IMR-90 (cell line): ENCODE measurements at regions not wholly inside any gene's neighbourhood (a gene's known extent, or its start where the extent isn't known, plus 50 kb on each side); places are given as distances from the start of the nearest gene placed in this dataset.
A peak's percentile ranks its signal among the peaks of the same experiment; 100 is the strongest.

Experiments used
- ATAC-seq: fragments of 200-7000 bp; cut with Tn5 transposase; 2 replicates; pipeline ENCODE4 v1.9.1; 2020; ENCODE audit warnings: low read depth, mild to moderate bottlenecking, moderate library complexity
- BruUV-seq: library from RNA; stranded (reverse); fragments of 400-500 nt; replicated peaks from 2 replicates; lab custom pipeline; 2021; lab: Mats Ljungman, UMichigan
- CTCF ChIA-PET: fragments of 300-600 bp; formaldehyde crosslinking; extraction: SDS; loops from one replicate; lab custom pipeline; 2021; ENCODE audit warnings: antibody characterized with exemption; lab: Yijun Ruan, JAX
- POLR2A ChIA-PET: fragments of 300-600 bp; sonication (Branson Sonifier 250); formaldehyde crosslinking; loops from one replicate; lab custom pipeline; 2022; ENCODE audit warnings: antibody characterized with exemption; ENCODE audit not compliant: unreplicated experiment; lab: Charles Lee
- DNase-seq: peaks from one replicate; pipeline ENCODE4 v3.0.0; 2013
- H2AFZ ChIP-seq: replicated peaks from 2 replicates; pipeline ENCODE3; 2013; ENCODE audit warnings: low read length, mild to moderate bottlenecking; ENCODE audit not compliant: poor library complexity
- H2AK5ac ChIP-seq: 2 replicates; pipeline ENCODE4 v1.6.1; 2013; ENCODE audit warnings: low read depth, low read length, inconsistent platforms
- H2AK9ac ChIP-seq: replicated peaks from 2 replicates; pipeline ENCODE3; 2013; ENCODE audit warnings: mild to moderate bottlenecking, low read depth, low read length, moderate library complexity; ENCODE audit not compliant: poor library complexity
- H2BK120ac ChIP-seq: 2 replicates; pipeline ENCODE4 v1.6.1; 2013; ENCODE audit warnings: low read depth, low read length, inconsistent platforms
- H2BK15ac ChIP-seq: 3 replicates; pipeline ENCODE4 v1.6.1; 2013; ENCODE audit warnings: low read depth, low read length, inconsistent platforms
- H2BK20ac ChIP-seq: 2 replicates; pipeline ENCODE4 v1.6.1; 2013; ENCODE audit warnings: low read depth, mild to moderate bottlenecking, inconsistent platforms, low read length, moderate library complexity
- H2BK5ac ChIP-seq: 2 replicates; pipeline ENCODE4 v1.6.1; 2013; ENCODE audit warnings: mild to moderate bottlenecking, low read depth, low read length, inconsistent platforms; ENCODE audit not compliant: poor library complexity, severe bottlenecking
- H3K14ac ChIP-seq: replicated peaks from 2 replicates; pipeline ENCODE4 v1.6.1; 2013; ENCODE audit warnings: low read depth, low read length, inconsistent platforms
- H3K18ac ChIP-seq: 2 replicates; pipeline ENCODE4 v1.6.1; 2013; ENCODE audit warnings: low read depth, low read length, control low read depth
- H3K23ac ChIP-seq: 2 replicates; pipeline ENCODE4 v1.6.1; 2013; ENCODE audit warnings: low read depth, low read length, inconsistent platforms
- H3K27ac ChIP-seq: 2 replicates; pipeline ENCODE4 v1.5.1; 2013; ENCODE audit warnings: mild to moderate bottlenecking, control low read depth, low read length; ENCODE audit not compliant: insufficient read depth
- H3K27me3 ChIP-seq: 2 replicates; pipeline ENCODE4 v1.6.1; 2013; ENCODE audit warnings: low read length; ENCODE audit not compliant: control insufficient read depth, insufficient read depth
- H3K36me3 ChIP-seq: 2 replicates; pipeline ENCODE4 v1.6.1; 2013; ENCODE audit warnings: low read length, mixed read lengths; ENCODE audit not compliant: control insufficient read depth, insufficient read depth
- H3K4ac ChIP-seq: 2 replicates; pipeline ENCODE4 v1.6.1; 2013; ENCODE audit warnings: low read depth, low read length, inconsistent platforms
- H3K4me1 ChIP-seq: 2 replicates; pipeline ENCODE4 v1.6.1; 2013; ENCODE audit warnings: low read length, mixed read lengths; ENCODE audit not compliant: control insufficient read depth, insufficient read depth
- H3K4me2 ChIP-seq: 2 replicates; pipeline ENCODE4 v1.6.1; 2013; ENCODE audit warnings: low read depth, mild to moderate bottlenecking, control low read depth, low read length, moderate library complexity
- H3K4me3 ChIP-seq: 2 replicates; pipeline ENCODE4 v1.5.1; 2013; ENCODE audit warnings: low read depth, mild to moderate bottlenecking, control low read depth, low read length, moderate library complexity; ENCODE audit not compliant: insufficient read depth
- H3K56ac ChIP-seq: 2 replicates; pipeline ENCODE4 v1.6.1; 2013; ENCODE audit warnings: low read length, inconsistent platforms; ENCODE audit not compliant: insufficient read depth; ENCODE audit errors: extremely low read depth
- H3K79me1 ChIP-seq, 2 experiments: 2 replicates each; pipeline ENCODE4 v1.6.1; 2013; ENCODE audit warnings: low read length in 2 of 2, inconsistent platforms in 1 of 2, low read depth in 1 of 2
- H3K9ac ChIP-seq: 2 replicates; pipeline ENCODE4 v1.6.1; 2013; ENCODE audit warnings: low read depth, low read length, control low read depth
- H3K9me1 ChIP-seq: 2 replicates; pipeline ENCODE4 v1.6.1; 2013; ENCODE audit warnings: low read length, inconsistent platforms; ENCODE audit not compliant: insufficient read depth
- H3K9me3 ChIP-seq: 2 replicates; pipeline ENCODE4 v1.6.1; 2013; ENCODE audit warnings: low read length; ENCODE audit not compliant: control insufficient read depth, insufficient read depth
- H4K20me1 ChIP-seq: 2 replicates; pipeline ENCODE4 v1.6.1; 2013; ENCODE audit warnings: low read length, inconsistent platforms; ENCODE audit not compliant: insufficient read depth
- H4K5ac ChIP-seq: 2 replicates; pipeline ENCODE4 v1.6.1; 2013; ENCODE audit warnings: mild to moderate bottlenecking, low read depth, low read length, control low read depth
- H4K8ac ChIP-seq, 2 experiments: 2 replicates each; pipeline ENCODE4 v1.6.1; 2013; ENCODE audit warnings: low read depth in 2 of 2, low read length in 2 of 2, control low read depth in 1 of 2, inconsistent platforms in 1 of 2
- H4K91ac ChIP-seq: 2 replicates; pipeline ENCODE4 v1.6.1; 2013; ENCODE audit warnings: low read depth, low read length, inconsistent platforms; ENCODE audit not compliant: insufficient read depth
- CEBPB ChIP-seq: IDR thresholded peaks from 2 replicates; pipeline ENCODE4 v1.6.1; 2012; ENCODE audit warnings: low read depth, low read length, improper control_type of control experiment
- MXI1 ChIP-seq: IDR thresholded peaks from 2 replicates; pipeline ENCODE4 v1.6.1; 2012; ENCODE audit warnings: low read depth, mild to moderate bottlenecking, low read length, moderate library complexity, borderline replicate concordance
- POLR2A ChIP-seq: IDR thresholded peaks from 2 replicates; pipeline ENCODE4 v1.6.1; 2012; ENCODE audit warnings: mild to moderate bottlenecking, low read depth, low read length
- dilution Hi-C: fragments of 300-500 bp; cut with HindIII; formaldehyde crosslinking; loops from one replicate; pipeline ENCODE4 v1.14.3; 2018; ENCODE audit warnings: low sequenced_read_pairs; ENCODE audit not compliant: unreplicated experiment
- in situ Hi-C: fragments of 300-500 bp; cut with MboI; formaldehyde crosslinking; loops from 3 replicates; pipeline ENCODE4 v1.14.3; 2019; ENCODE audit warnings: low sequenced_read_pairs, inconsistent platforms, mixed read lengths
- intact Hi-C: fragments of 100-400 bp; cut with micrococcal nuclease; formaldehyde crosslinking; loops from 2 replicates; pipeline ENCODE4 v1.10.0; 2022

GRCh38 chr14:58876608-58877007 is 238.8 kb downstream of the DACT1 start:
- H3K27me3 ChIP-seq, result no peaks in the 10 kb centered on the region
- in situ Hi-C loops (no loop called here), dilution Hi-C loops (no loop called here), intact Hi-C loops (no loop called here)
- no peak overlapping the region for H2AK9ac ChIP-seq
- ATAC-seq (no peak; the same call in 1 of the 2 replicates), DNase-seq (peak; percentile 55)
- H3K4me2 ChIP-seq, result no peak overlapping the region
- ChIA-PET POLR2A (no interaction called here), CTCF (no interaction called here)
- no peak overlapping the region for H4K8ac ChIP-seq
- H3K27ac ChIP-seq, result no peak overlapping the region
- no peak overlapping the region for H2BK20ac ChIP-seq
- H3K9me3 ChIP-seq, result no peaks in the 10 kb centered on the region
- no peaks in the 10 kb centered on the region for H4K20me1 ChIP-seq
- H2AFZ ChIP-seq, result no peak overlapping the region
- no TSS peak for BruUV-seq
- H3K18ac ChIP-seq, result no peak overlapping the region
- no peak overlapping the region for H3K9ac ChIP-seq
- H3K36me3 ChIP-seq, result no peaks in the 10 kb centered on the region
- H3K79me1 ChIP-seq, result no peaks in the 10 kb centered on the region
- H3K4me1 ChIP-seq, result 0 out of 2 replicates have a peak, but pooled peaks cover 1% of the 10 kb centered on the region
- H3K9me1 ChIP-seq, result peaks cover 4% of the 10 kb centered on the region
- no peak overlapping the region for H2BK5ac ChIP-seq
- H3K23ac ChIP-seq, result no peak overlapping the region
- no peak overlapping the region for H3K4ac ChIP-seq
- TF ChIP-seq CEBPB, result peak; percentile 32; the same call in 1 of the 2 replicates
- TF ChIP-seq POLR2A, result no peak
- no peak for TF ChIP-seq MXI1
- H4K5ac ChIP-seq, result no peak overlapping the region
- 0 out of 2 replicates have a peak overlapping the region, but pooled peaks have one; percentile 15 for H2BK120ac ChIP-seq
- H4K91ac ChIP-seq, result no peak overlapping the region
- H2AK5ac ChIP-seq, result no peak overlapping the region
- H3K56ac ChIP-seq, result no peak overlapping the region
- no peak overlapping the region for H2BK15ac ChIP-seq
- H3K4me3 ChIP-seq, result no peak overlapping the region
- H3K14ac ChIP-seq, result peak overlapping the region; percentile 40; the same call in 1 of the 2 replicates
